PC-3 (cell line): ENCODE measurements at regions not wholly inside any gene's neighbourhood (a gene's known extent, or its start where the extent isn't known, plus 50 kb on each side); places are given as distances from the start of the nearest gene placed in this dataset.

ENCODE experiments used
- CTCF ChIP-seq: fragments of 300-600 bp; sonication (generic); conservative IDR thresholded peaks from 2 replicates; pipeline ENCODE4 v1.5.1; 2017; ENCODE audit warnings: antibody characterized with exemption, low read depth, mild to moderate bottlenecking, low read length
- EZH2 ChIP-seq: fragments of 300-600 bp; sonication (generic); IDR thresholded peaks from one replicate; pipeline ENCODE4 v1.6.1; 2017; ENCODE audit warnings: antibody characterized with exemption, mild to moderate bottlenecking, low read length; ENCODE audit not compliant: unreplicated experiment
- EZH2phosphoT487 ChIP-seq: fragments of 300-600 bp; sonication (generic); IDR thresholded peaks from 2 replicates; pipeline ENCODE4 v1.6.1; 2018; ENCODE audit warnings: mild to moderate bottlenecking, antibody characterized with exemption, low read length, borderline replicate concordance

- no peak for TF ChIP-seq CTCF
- no peak for TF ChIP-seq EZH2
- TF ChIP-seq EZH2phosphoT487 = no peak
Measured at GRCh38 chr5:18333841-18334240, 699.6 kb downstream of the TAF11L14 start.
